ENCODE measurements at regions not wholly inside any gene's neighbourhood (a gene's known extent, or its start where the extent isn't known, plus 50 kb on each side); places are given as distances from the start of the nearest gene placed in this dataset.

DNA sequence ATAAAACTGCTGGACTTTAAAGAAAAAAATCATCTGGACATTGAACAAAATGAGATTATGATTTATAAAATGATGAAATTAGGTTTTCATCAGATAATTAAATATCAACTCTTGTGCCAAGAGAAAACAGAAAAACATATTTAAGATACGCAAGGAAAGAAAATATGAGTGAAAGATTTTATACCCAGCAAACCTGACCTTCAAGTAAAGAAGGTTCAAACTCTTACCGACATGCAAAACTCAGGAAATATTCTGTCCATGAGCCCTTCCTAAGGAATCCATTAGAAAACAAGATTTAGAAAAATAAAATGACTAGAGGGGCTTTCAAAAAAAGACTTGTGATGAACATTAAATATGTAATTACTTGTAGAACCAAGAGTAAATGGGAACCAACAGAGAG is 257.2 kb upstream of the ARID1B start:
- TF ChIP-seq, protein P1, sequence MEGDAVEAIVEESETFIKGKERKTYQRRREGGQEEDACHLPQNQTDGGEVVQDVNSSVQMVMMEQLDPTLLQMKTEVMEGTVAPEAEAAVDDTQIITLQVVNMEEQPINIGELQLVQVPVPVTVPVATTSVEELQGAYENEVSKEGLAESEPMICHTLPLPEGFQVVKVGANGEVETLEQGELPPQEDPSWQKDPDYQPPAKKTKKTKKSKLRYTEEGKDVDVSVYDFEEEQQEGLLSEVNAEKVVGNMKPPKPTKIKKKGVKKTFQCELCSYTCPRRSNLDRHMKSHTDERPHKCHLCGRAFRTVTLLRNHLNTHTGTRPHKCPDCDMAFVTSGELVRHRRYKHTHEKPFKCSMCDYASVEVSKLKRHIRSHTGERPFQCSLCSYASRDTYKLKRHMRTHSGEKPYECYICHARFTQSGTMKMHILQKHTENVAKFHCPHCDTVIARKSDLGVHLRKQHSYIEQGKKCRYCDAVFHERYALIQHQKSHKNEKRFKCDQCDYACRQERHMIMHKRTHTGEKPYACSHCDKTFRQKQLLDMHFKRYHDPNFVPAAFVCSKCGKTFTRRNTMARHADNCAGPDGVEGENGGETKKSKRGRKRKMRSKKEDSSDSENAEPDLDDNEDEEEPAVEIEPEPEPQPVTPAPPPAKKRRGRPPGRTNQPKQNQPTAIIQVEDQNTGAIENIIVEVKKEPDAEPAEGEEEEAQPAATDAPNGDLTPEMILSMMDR (IDR thresholded peaks at IDR 0.05; ENCODE audit: low read depth, low read length): no peak
- TF ChIP-seq, protein P2, sequence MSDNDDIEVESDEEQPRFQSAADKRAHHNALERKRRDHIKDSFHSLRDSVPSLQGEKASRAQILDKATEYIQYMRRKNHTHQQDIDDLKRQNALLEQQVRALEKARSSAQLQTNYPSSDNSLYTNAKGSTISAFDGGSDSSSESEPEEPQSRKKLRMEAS (IDR thresholded peaks at IDR 0.05; ENCODE audit: low read depth, low read length): no peak
- TF ChIP-seq MYC (IDR thresholded peaks at IDR 0.05; ENCODE audit: low read depth, low read length): no peak
